Central memory CD4-positive, alpha-beta T cell (primary cell): ENCODE measurements at regions not wholly inside any gene's neighbourhood (a gene's known extent, or its start where the extent isn't known, plus 50 kb on each side); places are given as distances from the start of the nearest gene placed in this dataset.

ENCODE experiments used
- DNase-seq: peaks from one replicate; pipeline ENCODE4 v3.0.0; 2022

- DNase-seq: no peak
These were observed 82.2 kb downstream of the EPDR1 start for GRCh38 chr7:38002689-38003088.

DNA sequence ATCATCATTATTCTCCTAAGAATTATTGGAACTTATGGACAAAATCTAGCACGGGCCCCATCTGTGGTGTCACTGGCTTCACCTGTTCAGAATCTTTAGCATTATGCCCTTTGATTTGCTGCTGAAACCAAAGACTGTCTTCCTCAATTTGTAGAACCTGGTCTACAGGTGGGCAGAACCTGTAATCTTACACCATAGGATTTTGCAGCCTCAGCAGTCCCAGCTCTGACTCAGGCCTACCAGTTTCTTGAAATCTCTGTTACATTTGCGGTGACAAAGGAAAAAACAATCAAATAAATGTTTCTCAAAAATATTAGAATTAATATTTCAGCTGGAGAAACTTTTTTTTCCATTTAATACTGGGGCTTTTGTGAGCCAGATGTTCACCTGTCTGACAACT, 86.1 kb downstream of the EPDR1 start:
- DNase-seq: no peak

GRCh38 chr7:38007096-38007495, 86.7 kb downstream of the EPDR1 start:
- no peak for DNase-seq

DNA sequence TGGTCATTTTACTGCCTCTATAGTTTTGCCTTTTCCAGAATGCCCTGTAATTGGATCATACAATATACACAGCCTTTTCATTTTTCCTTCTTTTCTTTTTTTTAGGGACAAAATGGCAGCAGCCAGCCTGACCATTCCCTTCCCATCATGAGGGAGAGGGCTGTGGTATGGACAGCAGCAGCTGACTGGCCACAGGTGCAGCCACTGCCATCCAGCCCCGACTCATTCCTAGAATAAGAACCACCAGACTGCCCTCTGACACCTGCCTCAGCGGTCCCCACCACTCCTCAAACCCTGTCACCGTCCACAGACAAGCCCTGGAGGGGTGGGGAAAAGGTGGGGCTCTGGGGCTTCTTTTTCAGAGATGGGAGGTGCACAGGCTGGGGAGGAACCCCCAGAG, 92.8 kb downstream of the EPDR1 start:
- no peak for DNase-seq

- no peak for DNase-seq
These were observed 96.1 kb downstream of the EPDR1 start for GRCh38 chr7:38016567-38016966.

GRCh38 chr7:38017320-38017719, 96.9 kb downstream of the EPDR1 start:
- DNase-seq: no peak

GRCh38 chr7:38020121-38020785, 99.8 kb downstream of the EPDR1 start:
- no peak for DNase-seq

DNA sequence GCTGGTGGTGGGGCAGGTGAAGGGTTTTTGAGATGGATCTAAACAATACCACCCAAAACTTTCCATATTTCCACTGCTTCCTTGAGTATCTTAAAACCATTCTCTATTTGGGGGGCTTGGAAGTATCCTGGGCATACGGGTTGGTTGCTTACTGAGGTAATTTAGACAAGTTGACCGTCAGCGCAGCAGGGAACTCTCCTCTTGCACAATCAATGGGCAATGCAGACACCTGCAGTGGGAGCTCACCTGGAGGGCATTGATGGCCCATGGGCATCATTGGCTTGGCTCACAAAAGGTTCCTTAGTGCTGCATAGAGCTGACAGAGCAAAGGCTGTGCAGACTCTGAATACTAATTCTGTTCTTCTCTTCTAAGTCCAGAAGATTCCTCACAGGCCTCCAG, 101.5 kb downstream of the EPDR1 start:
- DNase-seq: no peak

DNA sequence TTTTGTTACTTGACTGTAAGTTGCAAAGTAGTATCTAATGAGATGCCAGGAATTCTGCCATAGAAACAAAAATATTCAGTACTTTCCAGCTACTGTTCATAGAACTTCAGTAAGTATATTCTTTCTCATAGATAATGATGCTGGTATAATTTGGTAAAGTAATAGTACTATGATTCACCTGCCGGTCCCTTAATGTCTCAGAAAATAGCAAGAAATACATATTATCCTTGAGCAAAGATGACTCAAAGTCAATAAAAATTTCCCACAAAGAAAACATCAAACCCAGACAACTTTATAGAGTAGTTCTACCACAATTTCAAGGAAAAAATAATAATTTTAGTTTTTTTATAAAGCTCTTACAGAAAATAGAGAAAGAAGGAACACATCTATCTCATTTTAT, 105.4 kb downstream of the EPDR1 start:
- no peak for DNase-seq

- no peak for DNase-seq
These were observed 107.5 kb downstream of the EPDR1 start for GRCh38 chr7:38027884-38028455.

DNA sequence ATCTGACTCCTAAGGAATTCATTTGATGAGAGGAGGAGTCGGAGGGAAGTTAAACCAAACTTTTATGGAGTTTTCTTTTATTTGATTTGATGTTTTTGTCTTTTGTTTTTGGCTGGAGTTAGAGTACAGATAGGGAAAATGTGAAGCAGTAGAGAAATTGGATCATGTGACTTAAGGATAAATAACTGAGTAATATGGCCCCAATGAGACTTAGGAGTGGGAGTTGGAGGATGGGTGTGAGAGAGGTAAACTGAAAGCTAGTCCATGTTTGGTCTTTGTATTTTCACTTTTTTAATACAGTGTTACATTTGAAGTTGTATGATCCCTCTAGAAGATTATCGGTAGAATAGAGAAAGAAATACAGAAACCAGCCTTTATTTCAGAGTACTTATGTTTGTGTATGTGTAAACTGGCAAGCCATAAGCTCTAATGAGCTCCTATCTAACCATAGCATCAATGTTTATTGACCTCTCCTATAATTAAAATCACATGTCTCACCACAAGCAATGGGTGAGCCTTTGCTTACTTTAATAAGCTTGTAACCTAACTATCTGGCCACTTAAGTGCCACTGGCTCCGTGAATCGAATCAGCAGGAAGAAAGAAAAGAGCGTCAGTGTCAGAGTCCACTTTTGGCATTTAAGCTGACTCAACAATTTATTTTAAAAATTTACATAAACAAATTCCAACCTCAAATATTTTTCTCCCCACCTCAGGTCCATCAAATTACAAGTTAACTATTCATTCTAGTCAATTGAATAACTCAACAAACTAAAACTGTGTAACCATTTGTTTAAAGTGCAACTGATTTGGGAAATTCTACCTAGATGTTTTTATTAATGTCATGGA, 113.8 kb downstream of the EPDR1 start:
- no peak for DNase-seq

DNA sequence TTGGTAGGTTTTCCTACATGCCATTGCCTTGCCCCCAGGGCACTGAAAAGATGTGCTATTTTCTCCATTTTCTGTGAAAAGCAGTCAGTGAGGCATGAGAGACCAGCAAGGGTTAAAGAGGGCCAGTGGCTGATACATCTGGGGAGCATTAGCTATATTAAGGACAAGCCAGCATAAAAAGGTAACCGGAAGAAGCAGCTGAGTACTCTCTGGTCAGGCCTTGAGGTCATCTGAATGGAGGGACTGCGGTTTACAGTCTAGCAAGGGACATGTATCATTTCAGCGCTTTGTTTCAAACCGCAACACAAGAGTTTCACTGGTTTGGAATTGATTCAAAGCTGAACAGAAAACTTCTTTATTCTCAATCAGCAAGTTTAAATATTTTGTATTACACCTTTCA, 120.4 kb downstream of the EPDR1 start:
- DNase-seq: no peak

- DNase-seq: no peak
These were observed 128.4 kb upstream of the STARD3NL start for GRCh38 chr7:38049679-38050078.

- no peak for DNase-seq
These were observed 126.7 kb upstream of the STARD3NL start for GRCh38 chr7:38051311-38051710.

- DNase-seq: no peak
These were observed 126.3 kb upstream of the STARD3NL start for GRCh38 chr7:38051786-38052185.

GRCh38 chr7:38052786-38053185, 125.3 kb upstream of the STARD3NL start:
- no peak for DNase-seq

DNA sequence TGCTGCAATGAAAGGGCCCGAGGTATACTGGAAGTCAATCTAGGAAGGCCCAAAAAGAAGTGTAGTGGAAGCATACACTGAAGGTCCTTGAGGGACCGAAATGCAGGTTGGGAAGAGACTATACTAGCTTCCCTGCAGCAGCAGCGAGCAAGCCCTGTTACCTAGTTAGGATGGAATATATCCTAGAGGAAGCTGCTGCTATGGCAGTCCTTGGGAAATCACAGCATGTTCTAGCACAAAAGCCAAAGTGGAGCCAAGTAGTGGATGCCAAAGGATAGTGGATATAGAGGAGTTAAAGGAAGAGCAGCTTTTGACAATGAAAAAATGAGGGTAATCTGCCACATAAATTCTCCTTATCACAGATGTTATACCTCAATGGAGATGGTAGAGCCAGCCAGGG, 123.8 kb upstream of the STARD3NL start:
- DNase-seq: no peak

DNA sequence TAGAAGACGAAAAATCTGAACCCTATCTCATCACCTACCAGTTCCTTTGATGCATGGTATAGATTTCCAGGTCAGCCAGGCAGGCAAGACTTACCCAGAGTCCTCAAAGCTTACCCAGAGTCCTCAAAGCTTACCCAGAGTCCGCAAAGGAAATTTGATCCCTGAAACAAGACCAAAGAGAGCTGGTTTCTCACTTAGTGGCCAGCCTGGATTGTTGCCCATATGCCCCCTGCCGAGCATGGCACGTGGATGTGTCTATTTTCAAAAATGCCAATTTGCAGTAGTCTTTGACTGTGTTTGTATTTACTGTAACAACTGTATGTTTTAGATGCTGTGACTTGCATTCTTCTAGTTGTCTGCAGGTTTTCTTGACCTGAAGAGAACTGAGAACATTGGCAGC, 120.2 kb upstream of the STARD3NL start:
- DNase-seq: no peak

DNA sequence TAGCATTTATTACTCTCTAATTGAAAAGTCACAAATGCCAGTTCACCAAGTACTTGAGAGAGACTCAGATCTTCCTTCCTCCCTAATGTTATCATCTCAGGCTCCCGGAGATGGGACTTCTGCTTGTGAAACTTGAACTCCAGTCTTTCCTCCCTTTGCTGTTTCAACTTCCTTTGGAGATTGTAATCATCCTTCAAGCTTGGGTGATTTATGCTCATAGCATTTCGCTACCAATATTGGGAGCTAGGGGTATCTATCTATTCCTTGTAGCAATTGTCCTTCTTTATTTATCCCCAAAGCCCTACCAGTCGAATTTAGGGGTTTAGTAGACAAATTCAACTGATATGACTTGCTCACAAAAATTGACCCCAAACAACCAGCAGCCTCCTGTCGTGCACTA, 117.9 kb upstream of the STARD3NL start:
- DNase-seq: no peak

GRCh38 chr7:38060637-38061036, 117.4 kb upstream of the STARD3NL start:
- no peak for DNase-seq

GRCh38 chr7:38066391-38066790, 111.7 kb upstream of the STARD3NL start:
- no peak for DNase-seq

GRCh38 chr7:38068461-38068860, 109.6 kb upstream of the STARD3NL start:
- DNase-seq: no peak

GRCh38 chr7:38069052-38069451, 109.0 kb upstream of the STARD3NL start:
- no peak for DNase-seq

DNA sequence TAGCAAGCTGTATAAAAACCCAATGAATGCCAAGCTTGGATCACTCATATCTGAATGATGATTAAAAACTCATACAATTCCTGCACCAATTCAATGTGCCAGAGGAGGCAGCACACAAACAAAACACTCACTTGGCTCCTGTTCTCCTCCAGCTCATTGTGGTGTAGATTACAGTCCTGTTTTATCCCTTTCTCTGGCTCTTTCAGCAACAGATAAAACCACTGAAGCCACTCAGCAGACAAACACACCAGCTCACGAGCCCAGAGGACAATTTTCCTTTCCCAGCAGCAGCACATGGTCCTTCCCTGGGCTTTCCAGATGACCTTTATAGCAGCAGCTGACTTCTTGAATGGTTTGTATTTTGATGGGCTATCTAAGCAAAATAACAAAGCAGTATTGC, 107.3 kb upstream of the STARD3NL start:
- DNase-seq: no peak
